Stimulated activated CD4-positive, alpha-beta T cell treated with anti-CD3 and anti-CD28 coated beads, Interleukin-15, amount 100 ng/mL, for 48 hours (primary cell): ENCODE measurements at regions not wholly inside any gene's neighbourhood (a gene's known extent, or its start where the extent isn't known, plus 50 kb on each side); places are given as distances from the start of the nearest gene placed in this dataset.
"Not testable (repeated sequence)": the region's sequence is repeated elsewhere in the genome, so short reads cannot be mapped to it uniquely, and the experiment has no call there.

Experiments
- DNase-seq, 2 donors: peaks; one replicate each; pipeline ENCODE4 v3.0.0-alpha.2; 2020; ENCODE audit warnings: low read depth in 2 of 2

- no peak for DNase-seq
These were observed 97.4 kb upstream of the ELOVL5 start for GRCh38 chr6:53446151-53446550.

GRCh38 chr6:53441761-53442160 is 93.0 kb upstream of the ELOVL5 start:
- no peak for DNase-seq

GRCh38 chr6:53441035-53441493 is 92.3 kb upstream of the ELOVL5 start:
- no peak for DNase-seq

GRCh38 chr6:53440336-53440945 is 91.7 kb upstream of the ELOVL5 start:
- DNase-seq, result no peak

GRCh38 chr6:53439556-53439955 is 90.8 kb upstream of the ELOVL5 start:
- DNase-seq, result no peak

GRCh38 chr6:53437557-53438202 is 88.9 kb upstream of the ELOVL5 start:
- no peak for DNase-seq

GRCh38 chr6:53436526-53437303 is 88.0 kb upstream of the ELOVL5 start:
- DNase-seq, result no peak

- no peak for DNase-seq
These were observed 85.2 kb upstream of the ELOVL5 start for GRCh38 chr6:53433951-53434285.

- no peak for DNase-seq
These were observed 84.7 kb upstream of the ELOVL5 start for GRCh38 chr6:53433261-53433950.

GRCh38 chr6:53432318-53433161 is 83.8 kb upstream of the ELOVL5 start:
- no peak for DNase-seq

GRCh38 chr6:53431704-53432103 is 83.0 kb upstream of the ELOVL5 start:
- no peak for DNase-seq

GRCh38 chr6:53429401-53429800 is 80.7 kb upstream of the ELOVL5 start:
- DNase-seq, result no peak

GRCh38 chr6:53428886-53429285 is 80.1 kb upstream of the ELOVL5 start:
- no peak for DNase-seq

GRCh38 chr6:53426667-53427270 is 78.0 kb upstream of the ELOVL5 start:
- DNase-seq, result no peak

GRCh38 chr6:53426117-53426516 is 77.4 kb upstream of the ELOVL5 start:
- DNase-seq, result no peak

GRCh38 chr6:53424976-53425718 is 76.4 kb upstream of the ELOVL5 start:
- DNase-seq, result no peak

GRCh38 chr6:53424300-53424699 is 75.5 kb upstream of the ELOVL5 start:
- no peak for DNase-seq

- not testable (repeated sequence) for DNase-seq
These were observed 74.8 kb upstream of the ELOVL5 start for GRCh38 chr6:53423560-53423959.

- DNase-seq, result no peak
These were observed 70.3 kb upstream of the ELOVL5 start for GRCh38 chr6:53419026-53419425.

- no peak for DNase-seq
These were observed 69.5 kb upstream of the ELOVL5 start for GRCh38 chr6:53418288-53418687.
